Left lung (tissue), 4 donors: ENCODE measurements at regions not wholly inside any gene's neighbourhood (a gene's known extent, or its start where the extent isn't known, plus 50 kb on each side); places are given as distances from the start of the nearest gene placed in this dataset.

Experiments used
- ATAC-seq: fragments of 200-7000 bp; cut with Tn5 transposase; one replicate; pipeline ENCODE4 v1.9.1; 2020; ENCODE audit warnings: moderate library complexity
- DNase-seq, 4 donors: peaks; one replicate each; pipeline ENCODE4 v3.0.0-alpha.2; 2013 to 2020
- H3K27ac ChIP-seq, 2 donors: fragments of 200-600 bp; sonication (generic) in 1 of 2; one replicate each; pipeline versions ENCODE4 v1.5.0 to v1.8.0; 2020 to 2021
- H3K27me3 ChIP-seq, 2 donors: fragments of 200-600 bp; sonication (generic) in 1 of 2; one replicate each; pipeline versions ENCODE4 v1.5.0 to v1.8.0; 2020 to 2021
- H3K36me3 ChIP-seq, 2 donors: fragments of 200-600 bp; sonication (generic) in 1 of 2; one replicate each; pipeline versions ENCODE4 v1.5.0 to v1.8.0; 2020 to 2021
- H3K4me1 ChIP-seq, 2 donors: fragments of 200-600 bp; one replicate each; pipeline ENCODE4 v1.8.0; 2021
- H3K4me3 ChIP-seq, 2 donors: fragments of 200-600 bp; sonication (generic) in 1 of 2; one replicate each; pipeline versions ENCODE4 v1.5.0 to v1.8.0; 2020 to 2021; ENCODE audit warnings: mild to moderate bottlenecking in 1 of 2
- H3K9me3 ChIP-seq, 2 donors: fragments of 200-600 bp; sonication (generic) in 1 of 2; one replicate each; pipeline versions ENCODE4 v1.5.0 to v1.8.0; 2020 to 2021
- intact Hi-C, 2 donors: fragments of 100-400 bp; cut with DNase I; formaldehyde crosslinking; loops; one replicate each; pipeline versions ENCODE4 v1.11.2 to v1.14.2; 2022
- TF ChIP-seq, protein P1 (sequence below), 2 donors: fragments of 200-600 bp; sonication (generic) in 1 of 2; IDR thresholded peaks; one replicate each; pipeline versions ENCODE4 v1.5.0 to v1.8.0; 2021; ENCODE audit warnings: antibody characterized with exemption in 2 of 2
- donor health status: DM: no; HTN: yes; CAD: no.
- donor health status: DM: no; HTN: no; CAD: no.

- no peaks in the 10 kb centered on the region for H3K4me1 ChIP-seq
- peaks cover 0 to 6% of the 10 kb centered on the region in 2 donors for H3K9me3 ChIP-seq
- intact Hi-C loops = no loop called here
- H3K4me3 ChIP-seq = no peak overlapping the region
- DNase-seq (no peak), ATAC-seq (no peak)
- TF ChIP-seq, protein P1, sequence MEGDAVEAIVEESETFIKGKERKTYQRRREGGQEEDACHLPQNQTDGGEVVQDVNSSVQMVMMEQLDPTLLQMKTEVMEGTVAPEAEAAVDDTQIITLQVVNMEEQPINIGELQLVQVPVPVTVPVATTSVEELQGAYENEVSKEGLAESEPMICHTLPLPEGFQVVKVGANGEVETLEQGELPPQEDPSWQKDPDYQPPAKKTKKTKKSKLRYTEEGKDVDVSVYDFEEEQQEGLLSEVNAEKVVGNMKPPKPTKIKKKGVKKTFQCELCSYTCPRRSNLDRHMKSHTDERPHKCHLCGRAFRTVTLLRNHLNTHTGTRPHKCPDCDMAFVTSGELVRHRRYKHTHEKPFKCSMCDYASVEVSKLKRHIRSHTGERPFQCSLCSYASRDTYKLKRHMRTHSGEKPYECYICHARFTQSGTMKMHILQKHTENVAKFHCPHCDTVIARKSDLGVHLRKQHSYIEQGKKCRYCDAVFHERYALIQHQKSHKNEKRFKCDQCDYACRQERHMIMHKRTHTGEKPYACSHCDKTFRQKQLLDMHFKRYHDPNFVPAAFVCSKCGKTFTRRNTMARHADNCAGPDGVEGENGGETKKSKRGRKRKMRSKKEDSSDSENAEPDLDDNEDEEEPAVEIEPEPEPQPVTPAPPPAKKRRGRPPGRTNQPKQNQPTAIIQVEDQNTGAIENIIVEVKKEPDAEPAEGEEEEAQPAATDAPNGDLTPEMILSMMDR (IDR thresholded peaks at IDR 0.05) = no peak
- no peaks in the 10 kb centered on the region for H3K27me3 ChIP-seq
- no peak overlapping the region for H3K27ac ChIP-seq
- H3K36me3 ChIP-seq = no peaks in the 10 kb centered on the region
Observed at GRCh38 chr13:62924395-62924794, 1508.7 kb upstream of the PCDH20 start.

GRCh38 chr13:62920159-62920558, 1504.5 kb upstream of the PCDH20 start:
- Histone ChIP-seq H3K27me3 (no peaks in the 10 kb centered on the region), H3K27ac (no peak overlapping the region), H3K36me3 (no peaks in the 10 kb centered on the region), H3K4me3 (no peak overlapping the region), H3K4me1 (no peaks in the 10 kb centered on the region), H3K9me3 (no peaks in the 10 kb centered on the region)
- TF ChIP-seq, protein P1 (IDR thresholded peaks at IDR 0.05) = no peak
- DNase-seq (no peak), ATAC-seq (no peak)
- intact Hi-C loops = no loop called here

DNA sequence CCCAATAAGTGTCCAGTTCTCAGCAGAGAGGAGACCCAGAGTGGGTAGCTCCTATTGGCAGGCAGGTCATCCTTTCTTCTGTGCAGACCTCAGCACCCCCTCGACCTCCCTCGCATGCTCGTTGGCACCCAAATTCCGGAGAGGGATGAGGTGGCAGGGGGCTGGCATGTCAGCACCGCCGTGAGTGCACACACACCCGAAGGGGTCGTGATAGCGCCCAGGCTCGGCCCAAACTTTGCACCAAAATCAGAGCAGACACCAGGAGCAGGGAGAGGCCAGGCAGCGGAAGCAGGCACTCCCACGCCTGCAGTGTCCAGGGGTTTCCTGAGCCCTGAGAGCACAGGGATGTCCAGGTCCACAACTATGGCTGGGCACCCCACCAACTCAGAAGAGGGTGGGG, 1503.8 kb upstream of the PCDH20 start:
- H3K4me3 ChIP-seq = no peak overlapping the region
- H3K27ac ChIP-seq = no peak overlapping the region
- no peaks in the 10 kb centered on the region for H3K36me3 ChIP-seq
- no peaks in the 10 kb centered on the region for H3K4me1 ChIP-seq
- TF ChIP-seq, protein P1 (IDR thresholded peaks at IDR 0.05) = no peak
- H3K9me3 ChIP-seq = no peaks in the 10 kb centered on the region
- DNase-seq (peak in 1 of 4 donors; percentile 40), ATAC-seq (no peak)
- intact Hi-C loops = no loop called here
- H3K27me3 ChIP-seq = no peaks in the 10 kb centered on the region

- intact Hi-C loops = no loop called here
- TF ChIP-seq, protein P1 (IDR thresholded peaks at IDR 0.05) = no peak
- ATAC-seq = no peak
- no peaks in the 10 kb centered on the region for H3K27me3 ChIP-seq
- no peak overlapping the region for H3K27ac ChIP-seq
- H3K4me3 ChIP-seq = no peak overlapping the region
- peaks cover 0 to 3% of the 10 kb centered on the region in 2 donors for H3K9me3 ChIP-seq
- H3K4me1 ChIP-seq = no peaks in the 10 kb centered on the region
- no peak for DNase-seq
- H3K36me3 ChIP-seq = no peaks in the 10 kb centered on the region
Observed at GRCh38 chr13:62910541-62911060, 1495.0 kb upstream of the PCDH20 start.

DNA sequence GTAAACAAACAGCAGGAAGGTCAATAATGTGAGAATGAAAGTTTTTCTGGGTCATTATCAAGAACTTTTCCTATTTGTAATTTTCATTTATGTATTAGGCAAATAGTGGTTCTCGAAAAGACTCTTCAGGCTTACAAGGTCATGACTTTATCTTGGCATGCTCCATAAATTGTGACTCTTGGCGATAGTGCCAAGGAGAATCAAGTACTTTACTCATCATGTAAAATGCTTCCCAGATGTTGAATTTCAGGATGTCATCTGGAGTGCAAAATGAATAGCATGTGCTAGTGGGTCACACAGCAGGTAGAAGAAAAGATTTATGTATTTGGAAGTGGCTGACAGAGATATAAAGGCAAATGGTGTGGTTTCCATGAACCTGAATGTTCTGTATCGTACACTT, 1492.7 kb upstream of the PCDH20 start:
- H3K36me3 ChIP-seq = no peaks in the 10 kb centered on the region
- H3K4me3 ChIP-seq = no peak overlapping the region
- H3K9me3 ChIP-seq = peaks cover 0 to 3% of the 10 kb centered on the region in 2 donors
- H3K27ac ChIP-seq = no peak overlapping the region
- DNase-seq (no peak), ATAC-seq (no peak)
- intact Hi-C loops = no loop called here
- TF ChIP-seq, protein P1 (IDR thresholded peaks at IDR 0.05) = no peak
- no peaks in the 10 kb centered on the region for H3K4me1 ChIP-seq
- no peaks in the 10 kb centered on the region for H3K27me3 ChIP-seq
